HEK293 (cell line): ENCODE measurements at regions not wholly inside any gene's neighbourhood (a gene's known extent, or its start where the extent isn't known, plus 50 kb on each side); places are given as distances from the start of the nearest gene placed in this dataset.

Source experiments
- CTCF ChIA-PET: fragments of 350-600 bp; formaldehyde crosslinking; extraction: SDS; loops from one replicate; lab custom pipeline; 2021; ENCODE audit warnings: antibody characterized with exemption; lab: Yijun Ruan, JAX
- POLR2A ChIA-PET: fragments of 300-600 bp; formaldehyde crosslinking; extraction: SDS; loops from one replicate; lab custom pipeline; 2020; ENCODE audit warnings: antibody characterized with exemption, inconsistent platforms; lab: Yijun Ruan, JAX
- H3K27ac ChIP-seq: fragments of 200-500 bp; sonication (Bioruptor generic); 2 replicates; pipeline ENCODE4 v1.5.1; 2014; ENCODE audit warnings: low read depth, low read length, control low read depth, inconsistent platforms; ENCODE audit errors: extremely low read depth
- H3K36me3 ChIP-seq, 2 experiments: fragments of 200-500 bp in 1 of 2; sonication (Bioruptor generic) in 1 of 2; 1 replicate in 1 of 2; 2 replicates in 1 of 2; pipeline ENCODE4 v1.5.1; 2014 to 2017; ENCODE audit warnings: inconsistent platforms in 2 of 2, low read length in 2 of 2; ENCODE audit not compliant: control insufficient read depth in 2 of 2, insufficient read depth in 1 of 2
- H3K4me1 ChIP-seq: fragments of 200-500 bp; sonication (Bioruptor generic); 2 replicates; pipeline ENCODE4 v1.5.1; 2014; ENCODE audit warnings: mild to moderate bottlenecking, low read length, inconsistent platforms; ENCODE audit not compliant: control insufficient read depth, insufficient read depth
- H3K4me3 ChIP-seq: 2 replicates; pipeline ENCODE4 v1.5.1; 2011; ENCODE audit warnings: low read depth, mild to moderate bottlenecking, control low read depth, low read length, moderate library complexity
- H3K9me3 ChIP-seq: fragments of 200-500 bp; sonication (Bioruptor generic); 2 replicates; pipeline ENCODE4 v1.5.1; 2014; ENCODE audit warnings: low read depth, low read length, inconsistent platforms; ENCODE audit not compliant: control insufficient read depth, insufficient read depth
- HOXC10 ChIP-seq: sonication (generic); formaldehyde crosslinking; IDR thresholded peaks from 2 replicates; pipeline ENCODE4 v1.8.1; 2023; ENCODE audit warnings: mild to moderate bottlenecking, missing genetic modification reagents
- KLF9 ChIP-seq: fragments of 450-650 bp; formaldehyde crosslinking; IDR thresholded peaks from 2 replicates; pipeline ENCODE4 v1.5.1; 2016; ENCODE audit warnings: missing biosample characterization, missing genetic modification characterization, low read depth
- REST ChIP-seq: fragments of 450-650 bp; formaldehyde crosslinking; IDR thresholded peaks from 2 replicates; pipeline ENCODE4 v1.5.1; 2016; ENCODE audit warnings: missing biosample characterization, missing genetic modification characterization
- ZFP3 ChIP-seq: fragments of 450-650 bp; formaldehyde crosslinking; IDR thresholded peaks from 2 replicates; pipeline ENCODE4 v1.5.1; 2016; ENCODE audit warnings: low read depth, missing biosample characterization, missing genetic modification characterization
- ZFP37 ChIP-seq: fragments of 450-650 bp; formaldehyde crosslinking; IDR thresholded peaks from 2 replicates; pipeline ENCODE4 v1.5.1; 2016; ENCODE audit warnings: missing biosample characterization, missing genetic modification characterization
- ZNF157 ChIP-seq: fragments of 450-650 bp; formaldehyde crosslinking; IDR thresholded peaks from 2 replicates; pipeline ENCODE4 v1.5.1; 2016; ENCODE audit warnings: missing biosample characterization, missing genetic modification characterization
- ZNF175 ChIP-seq: fragments of 450-650 bp; formaldehyde crosslinking; IDR thresholded peaks from 2 replicates; pipeline ENCODE4 v1.5.1; 2016; ENCODE audit warnings: missing biosample characterization, missing genetic modification characterization
- ZNF184 ChIP-seq: fragments of 450-650 bp; IDR thresholded peaks from 2 replicates; pipeline ENCODE4 v1.5.1; 2018; ENCODE audit warnings: missing biosample characterization, mild to moderate bottlenecking, missing genetic modification characterization
- ZNF214 ChIP-seq: fragments of 450-650 bp; formaldehyde crosslinking; IDR thresholded peaks from 2 replicates; pipeline ENCODE4 v1.5.1; 2017; ENCODE audit warnings: missing biosample characterization, mild to moderate bottlenecking, missing genetic modification characterization, borderline replicate concordance
- ZNF335 ChIP-seq: fragments of 450-650 bp; formaldehyde crosslinking; conservative IDR thresholded peaks from 2 replicates; pipeline ENCODE4 v1.5.1; 2016; ENCODE audit warnings: missing biosample characterization, missing genetic modification characterization
- ZNF433 ChIP-seq: fragments of 450-650 bp; formaldehyde crosslinking; IDR thresholded peaks from 2 replicates; pipeline ENCODE4 v1.5.1; 2016; ENCODE audit warnings: missing biosample characterization, missing genetic modification characterization, low read depth
- ZNF488 ChIP-seq: fragments of 450-650 bp; formaldehyde crosslinking; IDR thresholded peaks from 2 replicates; pipeline ENCODE4 v1.5.1; 2016; ENCODE audit warnings: missing biosample characterization, missing genetic modification characterization
- ZNF514 ChIP-seq: fragments of 450-650 bp; formaldehyde crosslinking; IDR thresholded peaks from 2 replicates; pipeline ENCODE4 v1.5.1; 2016; ENCODE audit warnings: missing biosample characterization, missing genetic modification characterization
- ZNF530 ChIP-seq: fragments of 450-650 bp; formaldehyde crosslinking; IDR thresholded peaks from 2 replicates; pipeline ENCODE4 v1.5.1; 2016; ENCODE audit warnings: low read depth, missing biosample characterization, missing genetic modification characterization
- ZNF629 ChIP-seq: fragments of 450-650 bp; formaldehyde crosslinking; IDR thresholded peaks from 2 replicates; pipeline ENCODE4 v1.5.1; 2017; ENCODE audit warnings: missing biosample characterization, missing genetic modification characterization
- ZNF704 ChIP-seq: fragments of 450-650 bp; formaldehyde crosslinking; IDR thresholded peaks from 2 replicates; pipeline ENCODE4 v1.5.1; 2016; ENCODE audit warnings: missing biosample characterization, missing genetic modification characterization
- ZNF768 ChIP-seq: fragments of 450-650 bp; formaldehyde crosslinking; IDR thresholded peaks from 2 replicates; pipeline ENCODE4 v1.5.1; 2018; ENCODE audit warnings: missing biosample characterization, mild to moderate bottlenecking, missing genetic modification characterization
- ZNF843 ChIP-seq: fragments of 450-650 bp; formaldehyde crosslinking; IDR thresholded peaks from 2 replicates; pipeline ENCODE4 v1.5.1; 2016; ENCODE audit warnings: missing biosample characterization, missing genetic modification characterization
- ZSCAN16 ChIP-seq: fragments of 450-650 bp; formaldehyde crosslinking; IDR thresholded peaks from 2 replicates; pipeline ENCODE4 v1.5.1; 2016; ENCODE audit warnings: missing biosample characterization, missing genetic modification characterization
- TF ChIP-seq, protein P1 (sequence below): fragments of 450-650 bp; formaldehyde crosslinking; IDR thresholded peaks from 2 replicates; pipeline ENCODE4 v1.5.0; 2017; ENCODE audit warnings: missing biosample characterization, missing genetic modification characterization, borderline replicate concordance
- TF ChIP-seq, protein P2 (sequence below): fragments of 450-650 bp; formaldehyde crosslinking; IDR thresholded peaks from 2 replicates; pipeline ENCODE4 v1.5.1; 2016; ENCODE audit warnings: missing biosample characterization, missing genetic modification characterization, borderline replicate concordance
- TF ChIP-seq, protein P3 (sequence below): fragments of 450-650 bp; formaldehyde crosslinking; IDR thresholded peaks from 2 replicates; pipeline ENCODE4 v1.5.1; 2016; ENCODE audit warnings: missing biosample characterization, missing genetic modification characterization

DNA sequence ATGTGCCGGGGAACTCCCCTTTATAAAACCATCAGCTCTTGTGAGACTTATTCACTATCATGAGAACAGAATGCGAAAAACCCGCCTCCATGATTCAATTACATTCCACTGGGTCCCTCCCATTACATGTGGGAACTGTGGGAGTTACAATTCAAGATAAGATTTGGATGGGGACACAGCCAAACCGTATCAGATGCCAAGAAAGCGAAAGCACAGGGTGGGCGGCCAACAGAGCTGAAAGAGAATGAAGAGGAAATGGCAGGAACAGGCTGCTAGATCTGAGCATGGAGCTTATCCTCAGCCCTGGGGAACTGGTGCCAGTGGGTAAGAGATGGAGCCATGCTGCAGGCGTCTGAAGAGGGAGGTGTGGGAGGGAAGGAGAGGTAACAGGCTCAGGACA lies 117.7 kb upstream of the PNPLA4 start:
- H3K4me3 ChIP-seq, result no peak overlapping the region
- no peaks in the 10 kb centered on the region for H3K36me3 ChIP-seq
- CTCF ChIA-PET, result no interaction called here
- no peaks in the 10 kb centered on the region for H3K9me3 ChIP-seq
- no peaks in the 10 kb centered on the region for H3K4me1 ChIP-seq
- POLR2A ChIA-PET, result no interaction called here
- TF ChIP-seq ZNF843 (tag by site-specific recombination) (no peak), ZNF214 (tag by site-specific recombination) (no peak), ZNF157 (no peak), ZNF629 (tag by site-specific recombination) (no peak), ZNF175 (tag by site-specific recombination) (no peak), ZNF184 (tag by site-specific recombination) (no peak), ZNF488 (no peak), ZNF514 (tag by site-specific recombination) (no peak), ZNF768 (tag by site-specific recombination) (no peak), ZNF704 (tag by site-specific recombination) (no peak), ZFP37 (tag by site-specific recombination) (no peak)
- TF ChIP-seq, protein P1, sequence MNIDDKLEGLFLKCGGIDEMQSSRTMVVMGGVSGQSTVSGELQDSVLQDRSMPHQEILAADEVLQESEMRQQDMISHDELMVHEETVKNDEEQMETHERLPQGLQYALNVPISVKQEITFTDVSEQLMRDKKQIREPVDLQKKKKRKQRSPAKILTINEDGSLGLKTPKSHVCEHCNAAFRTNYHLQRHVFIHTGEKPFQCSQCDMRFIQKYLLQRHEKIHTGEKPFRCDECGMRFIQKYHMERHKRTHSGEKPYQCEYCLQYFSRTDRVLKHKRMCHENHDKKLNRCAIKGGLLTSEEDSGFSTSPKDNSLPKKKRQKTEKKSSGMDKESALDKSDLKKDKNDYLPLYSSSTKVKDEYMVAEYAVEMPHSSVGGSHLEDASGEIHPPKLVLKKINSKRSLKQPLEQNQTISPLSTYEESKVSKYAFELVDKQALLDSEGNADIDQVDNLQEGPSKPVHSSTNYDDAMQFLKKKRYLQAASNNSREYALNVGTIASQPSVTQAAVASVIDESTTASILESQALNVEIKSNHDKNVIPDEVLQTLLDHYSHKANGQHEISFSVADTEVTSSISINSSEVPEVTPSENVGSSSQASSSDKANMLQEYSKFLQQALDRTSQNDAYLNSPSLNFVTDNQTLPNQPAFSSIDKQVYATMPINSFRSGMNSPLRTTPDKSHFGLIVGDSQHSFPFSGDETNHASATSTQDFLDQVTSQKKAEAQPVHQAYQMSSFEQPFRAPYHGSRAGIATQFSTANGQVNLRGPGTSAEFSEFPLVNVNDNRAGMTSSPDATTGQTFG (tag by site-specific recombination), result no peak
- TF ChIP-seq, protein P2, sequence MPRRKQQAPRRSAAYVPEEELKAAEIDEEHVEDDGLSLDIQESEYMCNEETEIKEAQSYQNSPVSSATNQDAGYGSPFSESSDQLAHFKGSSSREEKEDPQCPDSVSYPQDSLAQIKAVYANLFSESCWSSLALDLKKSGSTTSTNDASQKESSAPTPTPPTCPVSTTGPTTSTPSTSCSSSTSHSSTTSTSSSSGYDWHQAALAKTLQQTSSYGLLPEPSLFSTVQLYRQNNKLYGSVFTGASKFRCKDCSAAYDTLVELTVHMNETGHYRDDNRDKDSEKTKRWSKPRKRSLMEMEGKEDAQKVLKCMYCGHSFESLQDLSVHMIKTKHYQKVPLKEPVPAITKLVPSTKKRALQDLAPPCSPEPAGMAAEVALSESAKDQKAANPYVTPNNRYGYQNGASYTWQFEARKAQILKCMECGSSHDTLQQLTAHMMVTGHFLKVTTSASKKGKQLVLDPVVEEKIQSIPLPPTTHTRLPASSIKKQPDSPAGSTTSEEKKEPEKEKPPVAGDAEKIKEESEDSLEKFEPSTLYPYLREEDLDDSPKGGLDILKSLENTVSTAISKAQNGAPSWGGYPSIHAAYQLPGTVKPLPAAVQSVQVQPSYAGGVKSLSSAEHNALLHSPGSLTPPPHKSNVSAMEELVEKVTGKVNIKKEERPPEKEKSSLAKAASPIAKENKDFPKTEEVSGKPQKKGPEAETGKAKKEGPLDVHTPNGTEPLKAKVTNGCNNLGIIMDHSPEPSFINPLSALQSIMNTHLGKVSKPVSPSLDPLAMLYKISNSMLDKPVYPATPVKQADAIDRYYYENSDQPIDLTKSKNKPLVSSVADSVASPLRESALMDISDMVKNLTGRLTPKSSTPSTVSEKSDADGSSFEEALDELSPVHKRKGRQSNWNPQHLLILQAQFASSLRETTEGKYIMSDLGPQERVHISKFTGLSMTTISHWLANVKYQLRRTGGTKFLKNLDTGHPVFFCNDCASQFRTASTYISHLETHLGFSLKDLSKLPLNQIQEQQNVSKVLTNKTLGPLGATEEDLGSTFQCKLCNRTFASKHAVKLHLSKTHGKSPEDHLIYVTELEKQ (tag by site-specific recombination), result no peak
- no peak overlapping the region for H3K27ac ChIP-seq

- no peaks in the 10 kb centered on the region for H3K4me1 ChIP-seq
- no peaks in the 10 kb centered on the region for H3K9me3 ChIP-seq
- H3K4me3 ChIP-seq, result no peak overlapping the region
- POLR2A ChIA-PET, result no interaction called here
- no peak overlapping the region for H3K27ac ChIP-seq
- H3K36me3 ChIP-seq, result no peaks in the 10 kb centered on the region
- CTCF ChIA-PET, result interaction anchor here (0.6 kb wide), 1 partner anchor 96 kb away, joined by 3 read pairs; no protein-coding TSS in a partner anchor
- TF ChIP-seq REST (tag by site-specific recombination) (no peak), ZNF433 (tag by site-specific recombination) (no peak), ZFP3 (tag by site-specific recombination) (no peak), ZNF335 (tag by site-specific recombination) (no peak), ZNF530 (tag by site-specific recombination) (no peak), KLF9 (no peak), ZSCAN16 (no peak), HOXC10 (CRISPR knock-in tag) (no peak), ZNF184 (tag by site-specific recombination) (no peak)
- TF ChIP-seq, protein P3, sequence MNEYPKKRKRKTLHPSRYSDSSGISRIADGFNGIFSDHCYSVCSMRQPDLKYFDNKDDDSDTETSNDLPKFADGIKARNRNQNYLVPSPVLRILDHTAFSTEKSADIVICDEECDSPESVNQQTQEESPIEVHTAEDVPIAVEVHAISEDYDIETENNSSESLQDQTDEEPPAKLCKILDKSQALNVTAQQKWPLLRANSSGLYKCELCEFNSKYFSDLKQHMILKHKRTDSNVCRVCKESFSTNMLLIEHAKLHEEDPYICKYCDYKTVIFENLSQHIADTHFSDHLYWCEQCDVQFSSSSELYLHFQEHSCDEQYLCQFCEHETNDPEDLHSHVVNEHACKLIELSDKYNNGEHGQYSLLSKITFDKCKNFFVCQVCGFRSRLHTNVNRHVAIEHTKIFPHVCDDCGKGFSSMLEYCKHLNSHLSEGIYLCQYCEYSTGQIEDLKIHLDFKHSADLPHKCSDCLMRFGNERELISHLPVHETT (tag by site-specific recombination), result no peak
These were observed 116.3 kb upstream of the PNPLA4 start for GRCh38 chrX:8043546-8043945.
